SK-N-SH (cell line): ENCODE measurements at regions not wholly inside any gene's neighbourhood (a gene's known extent, or its start where the extent isn't known, plus 50 kb on each side); places are given as distances from the start of the nearest gene placed in this dataset.

Experiments
- CTCF ChIA-PET: fragments of 300-600, 350-600 bp; formaldehyde crosslinking; extraction: SDS; loops from one replicate; lab custom pipeline; 2021; lab: Yijun Ruan, JAX
- POLR2A ChIA-PET: fragments of 350-600 bp; sonication (Branson Sonifier 250); formaldehyde crosslinking; extraction: SDS; loops from one replicate; lab custom pipeline; 2020; ENCODE audit warnings: antibody characterized with exemption, inconsistent platforms; lab: Yijun Ruan, JAX
- DNase-seq: peaks from one replicate; pipeline ENCODE4 v3.0.0; 2012
- H2AFZ ChIP-seq: fragments of 200-600 bp; sonication (generic); 2 replicates; pipeline ENCODE4 v1.8.1; 2016; ENCODE audit warnings: antibody characterized with exemption, mild to moderate bottlenecking, low read depth
- H3F3A ChIP-seq: fragments of 200-600 bp; sonication (generic); replicated peaks from 2 replicates; pipeline ENCODE3; 2016; ENCODE audit warnings: antibody characterized with exemption, mild to moderate bottlenecking; ENCODE audit not compliant: insufficient read depth
- H3K27ac ChIP-seq, 2 experiments: fragments of 200-500 bp in 1 of 2; fragments of 200-600 bp in 1 of 2; sonication (Bioruptor generic) in 1 of 2; sonication (generic), shearing (Covaris generic) in 1 of 2; 2 replicates each; pipeline versions ENCODE4 v1.5.1 to v1.6.1; 2014 to 2016; ENCODE audit warnings: low read depth in 2 of 2, inconsistent platforms in 1 of 2, low read length in 1 of 2, mild to moderate bottlenecking in 1 of 2, mixed read lengths in 1 of 2
- H3K27me3 ChIP-seq: fragments of 200-600 bp; sonication (generic), shearing (Covaris generic); 2 replicates; pipeline ENCODE4 v1.6.1; 2016; ENCODE audit warnings: mixed run types; ENCODE audit not compliant: insufficient read depth
- H3K36me3 ChIP-seq, 2 experiments: fragments of 200-500 bp in 1 of 2; fragments of 200-600 bp in 1 of 2; sonication (Bioruptor generic) in 1 of 2; sonication (generic) in 1 of 2; replicated peaks in 1 of 2; 2 replicates each; pipeline versions ENCODE3 to v1.5.1; 2014 to 2016; ENCODE audit warnings: low read length in 1 of 2, mild to moderate bottlenecking in 1 of 2; ENCODE audit not compliant: insufficient read depth in 2 of 2, control insufficient read depth in 1 of 2
- H3K4me1 ChIP-seq, 2 experiments: fragments of 200-500 bp in 1 of 2; fragments of 200-600 bp in 1 of 2; sonication (Bioruptor generic) in 1 of 2; sonication (generic), shearing (Covaris generic) in 1 of 2; 2 replicates each; pipeline versions ENCODE4 v1.5.1 to v1.6.1; 2014 to 2016; ENCODE audit warnings: low read depth in 1 of 2, low read length in 1 of 2, mixed run types in 1 of 2; ENCODE audit not compliant: insufficient read depth in 2 of 2, control insufficient read depth in 1 of 2
- H3K4me2 ChIP-seq: fragments of 200-600 bp; sonication (generic), shearing (Covaris generic); 2 replicates; pipeline ENCODE4 v1.6.1; 2017; ENCODE audit warnings: mixed run types
- H3K4me3 ChIP-seq, 2 experiments: fragments of 200-500 bp in 1 of 2; fragments of 200-600 bp in 1 of 2; sonication (Bioruptor generic) in 1 of 2; sonication (generic), shearing (Covaris generic) in 1 of 2; 2 replicates each; pipeline versions ENCODE4 v1.5.1 to v1.8.1; 2014 to 2016; ENCODE audit warnings: low read depth in 2 of 2, inconsistent platforms in 1 of 2, low read length in 1 of 2, mild to moderate bottlenecking in 1 of 2, mixed read lengths in 1 of 2, moderate library complexity in 1 of 2
- H3K79me2 ChIP-seq: fragments of 200-600 bp; sonication (generic); 2 replicates; pipeline ENCODE4 v1.8.1; 2017; ENCODE audit warnings: mild to moderate bottlenecking; ENCODE audit not compliant: insufficient read depth
- H3K9ac ChIP-seq: fragments of 200-600 bp; sonication (generic); 2 replicates; pipeline ENCODE4 v1.6.1; 2017; ENCODE audit warnings: mixed run types
- H3K9me2 ChIP-seq: fragments of 200-600 bp; sonication (generic); 2 replicates; pipeline ENCODE4 v1.6.1; 2017; ENCODE audit warnings: mixed run types
- H3K9me3 ChIP-seq: fragments of 200-600 bp; sonication (generic); 2 replicates; pipeline ENCODE4 v1.6.1; 2017; ENCODE audit warnings: mixed run types, mild to moderate bottlenecking, moderate library complexity
- H4K20me1 ChIP-seq: fragments of 200-600 bp; sonication (generic); 2 replicates; pipeline ENCODE4 v1.6.1; 2017; ENCODE audit warnings: mild to moderate bottlenecking, mixed run types; ENCODE audit not compliant: insufficient read depth
- CHD2 ChIP-seq: fragments of 150-350 bp; IDR thresholded peaks from 2 replicates; pipeline ENCODE4 v1.6.1; 2018; ENCODE audit warnings: low read length; ENCODE audit not compliant: partially characterized antibody
- EZH2phosphoT487 ChIP-seq: fragments of 200-600 bp; sonication (generic); IDR thresholded peaks from 2 replicates; pipeline ENCODE4 v1.6.1; 2017; ENCODE audit warnings: low read depth, mixed run types, mild to moderate bottlenecking, antibody characterized with exemption, moderate library complexity, borderline replicate concordance
- FOSL2 ChIP-seq: IDR thresholded peaks from 2 replicates; pipeline ENCODE4 v1.4.0; 2012; ENCODE audit warnings: low read depth, mild to moderate bottlenecking, moderate library complexity, borderline replicate concordance
- GABPA ChIP-seq: IDR thresholded peaks from 2 replicates; pipeline ENCODE4 v1.4.0; 2012; ENCODE audit warnings: low read depth, mild to moderate bottlenecking
- GATA2 ChIP-seq: sonication (generic); formaldehyde crosslinking; IDR thresholded peaks from 2 replicates; pipeline ENCODE4 v1.5.0; 2020; ENCODE audit warnings: mild to moderate bottlenecking, missing genetic modification reagents
- MEF2A ChIP-seq: IDR thresholded peaks from 2 replicates; pipeline ENCODE4 v1.4.0; 2012; ENCODE audit warnings: low read depth, borderline replicate concordance
- MXI1 ChIP-seq: IDR thresholded peaks from 2 replicates; pipeline ENCODE4 v1.6.1; 2012; ENCODE audit warnings: mild to moderate bottlenecking, low read depth, low read length, improper control_type of control experiment
- NFIC ChIP-seq: IDR thresholded peaks from 2 replicates; pipeline ENCODE4 v1.4.0; 2012; ENCODE audit warnings: borderline replicate concordance
- PBX3 ChIP-seq: IDR thresholded peaks from 2 replicates; pipeline ENCODE4; 2012
- POLR2AphosphoS5 ChIP-seq: IDR thresholded peaks from 2 replicates; pipeline ENCODE4 v1.6.1; 2012; ENCODE audit warnings: low read depth, low read length
- RAD21 ChIP-seq: IDR thresholded peaks from 2 replicates; pipeline ENCODE4 v1.6.1; 2012; ENCODE audit warnings: mild to moderate bottlenecking, low read length
- RCOR1 ChIP-seq: fragments of 150-350 bp; IDR thresholded peaks from 2 replicates; pipeline ENCODE4 v1.6.1; 2017; ENCODE audit warnings: antibody characterized with exemption, low read length
- REST ChIP-seq: IDR thresholded peaks from 2 replicates; pipeline ENCODE4 v1.6.1; 2012; ENCODE audit warnings: mild to moderate bottlenecking, low read depth, low read length, moderate library complexity
- RFX5 ChIP-seq: IDR thresholded peaks from 2 replicates; pipeline ENCODE4 v1.6.1; 2012; ENCODE audit warnings: mild to moderate bottlenecking, improper control_type of control experiment, low read length
- SIN3A ChIP-seq: IDR thresholded peaks from 2 replicates; pipeline ENCODE4 v1.6.1; 2012; ENCODE audit warnings: low read depth, mild to moderate bottlenecking, low read length, moderate library complexity, borderline replicate concordance
- TEAD4 ChIP-seq: IDR thresholded peaks from 2 replicates; pipeline ENCODE4 v1.4.0; 2012; ENCODE audit warnings: mild to moderate bottlenecking, borderline replicate concordance; ENCODE audit not compliant: insufficient read depth
- USF1 ChIP-seq: IDR thresholded peaks from 2 replicates; pipeline ENCODE4 v1.4.0; 2012; ENCODE audit warnings: low read depth, borderline replicate concordance
- ZBTB33 ChIP-seq: IDR thresholded peaks from 2 replicates; pipeline ENCODE4 v1.4.0; 2012; ENCODE audit warnings: low read depth, borderline replicate concordance
- WGBS: methylation state at CpG from one replicate; pipeline ENCODE4 v1.1.6; 2017; ENCODE audit warnings: low lambda C conversion rate; 5-methylcytosine and 5-hydroxymethylcytosine counted together

GRCh38 chr1:94608852-94609530 lies 67.4 kb upstream of the F3 start:
- Histone ChIP-seq H3F3A (no peaks in the 10 kb centered on the region), H3K4me3 (no peak overlapping the region), H3K79me2 (no peaks in the 10 kb centered on the region), H4K20me1 (no peaks in the 10 kb centered on the region), H3K27me3 (no peaks in the 10 kb centered on the region), H3K9me2 (no peaks in the 10 kb centered on the region), H3K36me3 (no peaks in the 10 kb centered on the region), H3K27ac (no peak overlapping the region), H3K9me3 (no peaks in the 10 kb centered on the region), H2AFZ (no peak overlapping the region), H3K9ac (no peak overlapping the region), H3K4me2 (no peak overlapping the region), H3K4me1 (no peaks in the 10 kb centered on the region)
- no peak for DNase-seq
- ChIA-PET POLR2A (no interaction called here), CTCF (interaction anchor here (1.1 kb wide), 1 partner anchor 21 kb away, joined by 3 read pairs; no protein-coding TSS in a partner anchor)
- 87% methylated on average over 9 of the region's 9 CpGs for WGBS
- TF ChIP-seq RFX5, result no peak
- no peak for TF ChIP-seq EZH2phosphoT487
- TF ChIP-seq NFIC, result no peak
- no peak for TF ChIP-seq FOSL2
- TF ChIP-seq SIN3A, result no peak
- TF ChIP-seq RAD21, result no peak
- no peak for TF ChIP-seq REST
- no peak for TF ChIP-seq POLR2AphosphoS5

- POLR2A ChIA-PET, result no interaction called here
- H3K9ac ChIP-seq, result no peak overlapping the region
- no peaks in the 10 kb centered on the region for H3K79me2 ChIP-seq
- no peak for DNase-seq
- H3K4me1 ChIP-seq, result no peaks in the 10 kb centered on the region
- H3K4me2 ChIP-seq, result no peak overlapping the region
- no peaks in the 10 kb centered on the region for H3K9me3 ChIP-seq
- no peak overlapping the region for H3K27ac ChIP-seq
- H3K27me3 ChIP-seq, result no peaks in the 10 kb centered on the region
- no peaks in the 10 kb centered on the region for H3K9me2 ChIP-seq
- H3F3A ChIP-seq, result no peaks in the 10 kb centered on the region
- CTCF ChIA-PET, result interaction anchor here (1.1 kb wide), 1 partner anchor 21 kb away, joined by 3 read pairs; no protein-coding TSS in a partner anchor
- H2AFZ ChIP-seq, result no peak overlapping the region
- no peaks in the 10 kb centered on the region for H4K20me1 ChIP-seq
- 70% methylated on average over 10 of the region's 10 CpGs for WGBS
- H3K4me3 ChIP-seq, result no peak overlapping the region
- no peaks in the 10 kb centered on the region for H3K36me3 ChIP-seq
- TF ChIP-seq GATA2 (no peak), USF1 (no peak), RCOR1 (no peak), RAD21 (no peak), POLR2AphosphoS5 (no peak), PBX3 (no peak), NFIC (no peak), MXI1 (no peak), CHD2 (no peak), TEAD4 (no peak), ZBTB33 (no peak), EZH2phosphoT487 (no peak), GABPA (no peak), MEF2A (no peak)
These were observed 66.7 kb upstream of the F3 start for GRCh38 chr1:94608142-94608851.
